ENCODE measurements at regions not wholly inside any gene's neighbourhood (a gene's known extent, or its start where the extent isn't known, plus 50 kb on each side); places are given as distances from the start of the nearest gene placed in this dataset.

DNA sequence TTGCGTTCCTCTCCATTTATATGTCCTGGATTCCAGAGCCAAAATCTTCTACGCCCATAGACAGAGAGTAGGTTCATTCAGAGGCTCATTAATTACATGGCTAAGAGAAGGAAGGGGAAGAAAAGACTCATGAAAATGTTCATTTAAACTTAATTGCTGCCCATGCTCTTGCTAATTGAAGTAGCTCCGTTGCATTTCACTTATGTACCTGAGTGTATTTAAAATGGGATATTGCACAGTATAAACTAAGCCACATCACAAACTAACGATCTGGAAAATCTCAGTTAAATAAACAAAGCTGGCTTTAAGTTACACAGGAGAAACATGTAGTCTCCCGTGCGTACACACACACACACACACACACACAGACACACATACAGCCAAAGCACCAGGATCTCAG is 269.2 kb downstream of the CDC5L start:
- H3K4me3 ChIP-seq (ENCODE audit: low read depth, low read length), result no peak overlapping the region
- DNase-seq (ENCODE audit: low read depth), result no peak
- TF ChIP-seq MYC (IDR thresholded peaks at IDR 0.05; ENCODE audit: low read depth, low read length), result no peak
- no peak for TF ChIP-seq POLR2A (IDR thresholded peaks at IDR 0.05; ENCODE audit: extremely low read depth, insufficient read length)
- TF ChIP-seq MAX (IDR thresholded peaks at IDR 0.05; ENCODE audit: low read depth, low read length), result no peak
- TF ChIP-seq, protein P1, sequence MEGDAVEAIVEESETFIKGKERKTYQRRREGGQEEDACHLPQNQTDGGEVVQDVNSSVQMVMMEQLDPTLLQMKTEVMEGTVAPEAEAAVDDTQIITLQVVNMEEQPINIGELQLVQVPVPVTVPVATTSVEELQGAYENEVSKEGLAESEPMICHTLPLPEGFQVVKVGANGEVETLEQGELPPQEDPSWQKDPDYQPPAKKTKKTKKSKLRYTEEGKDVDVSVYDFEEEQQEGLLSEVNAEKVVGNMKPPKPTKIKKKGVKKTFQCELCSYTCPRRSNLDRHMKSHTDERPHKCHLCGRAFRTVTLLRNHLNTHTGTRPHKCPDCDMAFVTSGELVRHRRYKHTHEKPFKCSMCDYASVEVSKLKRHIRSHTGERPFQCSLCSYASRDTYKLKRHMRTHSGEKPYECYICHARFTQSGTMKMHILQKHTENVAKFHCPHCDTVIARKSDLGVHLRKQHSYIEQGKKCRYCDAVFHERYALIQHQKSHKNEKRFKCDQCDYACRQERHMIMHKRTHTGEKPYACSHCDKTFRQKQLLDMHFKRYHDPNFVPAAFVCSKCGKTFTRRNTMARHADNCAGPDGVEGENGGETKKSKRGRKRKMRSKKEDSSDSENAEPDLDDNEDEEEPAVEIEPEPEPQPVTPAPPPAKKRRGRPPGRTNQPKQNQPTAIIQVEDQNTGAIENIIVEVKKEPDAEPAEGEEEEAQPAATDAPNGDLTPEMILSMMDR (IDR thresholded peaks at IDR 0.05; ENCODE audit: low read depth, low read length), result no peak

GRCh38 chr6:44657206-44657819 is 269.8 kb downstream of the CDC5L start:
- no peak overlapping the region for H3K4me3 ChIP-seq (ENCODE audit: low read depth, low read length)
- TF ChIP-seq MYC (IDR thresholded peaks at IDR 0.05; ENCODE audit: low read depth, low read length), result no peak
- TF ChIP-seq, protein P1 (IDR thresholded peaks at IDR 0.05; ENCODE audit: low read depth, low read length), result no peak
- TF ChIP-seq MAX (IDR thresholded peaks at IDR 0.05; ENCODE audit: low read depth, low read length), result no peak
- TF ChIP-seq POLR2A (IDR thresholded peaks at IDR 0.05; ENCODE audit: extremely low read depth, insufficient read length), result no peak
- no peak for DNase-seq (ENCODE audit: low read depth)

DNA sequence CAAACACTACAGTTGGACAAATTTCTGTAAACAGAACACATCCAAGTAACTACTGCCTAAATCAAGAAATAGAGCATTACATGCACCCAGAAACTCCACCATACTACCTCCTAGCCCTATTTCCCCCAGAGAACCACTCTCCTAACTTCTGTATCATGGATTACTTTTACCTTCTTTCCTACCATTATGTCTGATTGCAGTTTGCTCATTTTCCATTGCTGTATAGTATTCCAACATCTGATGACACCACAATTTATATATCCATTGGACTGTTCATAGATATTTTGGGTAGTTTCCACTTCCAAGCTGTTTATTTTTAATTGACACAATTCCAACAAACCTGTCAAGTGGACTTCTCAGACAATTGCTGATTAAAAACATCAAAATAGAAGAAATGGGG is 271.1 kb downstream of the CDC5L start:
- no peak overlapping the region for H3K4me3 ChIP-seq (ENCODE audit: low read depth, low read length)
- no peak for TF ChIP-seq POLR2A (IDR thresholded peaks at IDR 0.05; ENCODE audit: extremely low read depth, insufficient read length)
- no peak for TF ChIP-seq MAX (IDR thresholded peaks at IDR 0.05; ENCODE audit: low read depth, low read length)
- TF ChIP-seq, protein P1 (IDR thresholded peaks at IDR 0.05; ENCODE audit: low read depth, low read length), result no peak
- no peak for TF ChIP-seq MYC (IDR thresholded peaks at IDR 0.05; ENCODE audit: low read depth, low read length)
- no peak for DNase-seq (ENCODE audit: low read depth)

- H3K4me3 ChIP-seq (ENCODE audit: low read depth, low read length), result no peak overlapping the region
- TF ChIP-seq MAX (IDR thresholded peaks at IDR 0.05; ENCODE audit: low read depth, low read length) (no peak), POLR2A (IDR thresholded peaks at IDR 0.05; ENCODE audit: extremely low read depth, insufficient read length) (no peak), MYC (IDR thresholded peaks at IDR 0.05; ENCODE audit: low read depth, low read length) (no peak)
- TF ChIP-seq, protein P1 (IDR thresholded peaks at IDR 0.05; ENCODE audit: low read depth, low read length), result no peak
- DNase-seq (ENCODE audit: low read depth), result no peak
Observed at GRCh38 chr6:44659726-44660125, 272.2 kb downstream of the CDC5L start.

GRCh38 chr6:44660561-44661220 is 273.2 kb downstream of the CDC5L start:
- DNase-seq (ENCODE audit: low read depth), result no peak
- no peak for TF ChIP-seq MAX (IDR thresholded peaks at IDR 0.05; ENCODE audit: low read depth, low read length)
- TF ChIP-seq POLR2A (IDR thresholded peaks at IDR 0.05; ENCODE audit: extremely low read depth, insufficient read length), result no peak
- no peak for TF ChIP-seq MYC (IDR thresholded peaks at IDR 0.05; ENCODE audit: low read depth, low read length)
- TF ChIP-seq, protein P1 (IDR thresholded peaks at IDR 0.05; ENCODE audit: low read depth, low read length), result no peak
- no peak overlapping the region for H3K4me3 ChIP-seq (ENCODE audit: low read depth, low read length)
